Tibial nerve (tissue), 3 donors: ENCODE measurements at regions not wholly inside any gene's neighbourhood (a gene's known extent, or its start where the extent isn't known, plus 50 kb on each side); places are given as distances from the start of the nearest gene placed in this dataset.

ENCODE experiments used
- POLR2A ChIP-seq, 2 donors: fragments of 450-650 bp; IDR thresholded peaks; one replicate each; pipeline ENCODE4 v1.6.1; 2017; ENCODE audit warnings: antibody characterized with exemption in 2 of 2, mild to moderate bottlenecking in 2 of 2, moderate library complexity in 2 of 2
- TF ChIP-seq, protein P1 (sequence below), 5 experiments: fragments of 200-600 bp in 3 of 5; fragments of 450-650 bp in 2 of 5; sonication (generic) in 3 of 5; IDR thresholded peaks; one replicate each; pipeline ENCODE4 v1.5.1; 2016 to 2019; ENCODE audit warnings: antibody characterized with exemption in 5 of 5, mild to moderate bottlenecking in 3 of 5, moderate library complexity in 2 of 5

DNA sequence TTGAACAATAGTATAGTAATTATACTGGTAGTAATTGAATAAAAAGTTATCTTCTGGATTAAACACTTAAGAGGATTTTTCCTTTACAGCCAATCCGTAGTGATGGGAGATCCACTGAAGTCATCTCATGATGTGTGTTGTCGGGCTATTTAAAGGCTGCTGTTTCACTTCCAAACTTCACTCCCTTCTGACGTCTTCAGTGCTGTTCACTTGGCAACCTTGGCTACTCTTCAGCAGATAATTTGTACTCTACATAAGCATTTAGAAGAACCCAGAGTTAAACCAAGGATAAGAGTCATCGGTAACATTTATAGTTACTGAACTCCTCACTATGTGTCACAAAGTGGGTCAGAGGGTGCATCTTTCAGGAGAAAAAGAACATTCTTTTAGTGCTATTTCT, 179.1 kb upstream of the EYA4 start:
- TF ChIP-seq, protein P1, sequence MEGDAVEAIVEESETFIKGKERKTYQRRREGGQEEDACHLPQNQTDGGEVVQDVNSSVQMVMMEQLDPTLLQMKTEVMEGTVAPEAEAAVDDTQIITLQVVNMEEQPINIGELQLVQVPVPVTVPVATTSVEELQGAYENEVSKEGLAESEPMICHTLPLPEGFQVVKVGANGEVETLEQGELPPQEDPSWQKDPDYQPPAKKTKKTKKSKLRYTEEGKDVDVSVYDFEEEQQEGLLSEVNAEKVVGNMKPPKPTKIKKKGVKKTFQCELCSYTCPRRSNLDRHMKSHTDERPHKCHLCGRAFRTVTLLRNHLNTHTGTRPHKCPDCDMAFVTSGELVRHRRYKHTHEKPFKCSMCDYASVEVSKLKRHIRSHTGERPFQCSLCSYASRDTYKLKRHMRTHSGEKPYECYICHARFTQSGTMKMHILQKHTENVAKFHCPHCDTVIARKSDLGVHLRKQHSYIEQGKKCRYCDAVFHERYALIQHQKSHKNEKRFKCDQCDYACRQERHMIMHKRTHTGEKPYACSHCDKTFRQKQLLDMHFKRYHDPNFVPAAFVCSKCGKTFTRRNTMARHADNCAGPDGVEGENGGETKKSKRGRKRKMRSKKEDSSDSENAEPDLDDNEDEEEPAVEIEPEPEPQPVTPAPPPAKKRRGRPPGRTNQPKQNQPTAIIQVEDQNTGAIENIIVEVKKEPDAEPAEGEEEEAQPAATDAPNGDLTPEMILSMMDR (IDR thresholded peaks at IDR 0.05) = no peak
- no peak for TF ChIP-seq POLR2A (IDR thresholded peaks at IDR 0.05)
